ENCODE measurements at regions not wholly inside any gene's neighbourhood (a gene's known extent, or its start where the extent isn't known, plus 50 kb on each side); places are given as distances from the start of the nearest gene placed in this dataset.

GRCh38 chr20:24718277-24718676, 230.8 kb upstream of the CST7 start:
- Histone ChIP-seq H3K4me3 (no peak overlapping the region), H3K4me1 (no peaks in the 10 kb centered on the region), H3K27me3 (peaks cover 0 to 15% (median 0%) of the 10 kb centered on the region in 4 donors), H3K27ac (no peak overlapping the region), H3K9me3 (peaks cover 0 to 8% (median 0%) of the 10 kb centered on the region in 3 donors), H3K36me3 (no peaks in the 10 kb centered on the region)
- DNase-seq: no peak
- intact Hi-C loops (cut with DNase I): no loop called here
- 72 to 76% methylated on average over 2 of the region's 2 CpGs for WGBS, 2 donors
- TF ChIP-seq POLR2A (IDR thresholded peaks at IDR 0.05) (no peak), CTCF (IDR thresholded peaks at IDR 0.05) (no peak)

- H3K9me3 ChIP-seq: peaks cover 0 to 6% (median 0%) of the 10 kb centered on the region in 3 donors
- no peak overlapping the region for H3K27ac ChIP-seq
- 86% methylated on average over 1 of the region's 1 CpG for WGBS, 2 donors
- TF ChIP-seq CTCF (IDR thresholded peaks at IDR 0.05): no peak
- intact Hi-C loops (cut with DNase I): no loop called here
- no peaks in the 10 kb centered on the region for H3K4me1 ChIP-seq
- H3K4me3 ChIP-seq: no peak overlapping the region
- peaks cover 0 to 19% (median 0%) of the 10 kb centered on the region in 4 donors for H3K27me3 ChIP-seq
- no peaks in the 10 kb centered on the region for H3K36me3 ChIP-seq
- no peak for DNase-seq
Observed at GRCh38 chr20:24718696-24719095, 230.4 kb upstream of the CST7 start.

GRCh38 chr20:24720957-24721356, 228.1 kb upstream of the CST7 start:
- Histone ChIP-seq H3K36me3 (no peaks in the 10 kb centered on the region), H3K4me3 (no peak overlapping the region), H3K27ac (no peak overlapping the region), H3K9me3 (no peaks in the 10 kb centered on the region), H3K27me3 (peaks cover 0 to 27% (median 0%) of the 10 kb centered on the region in 4 donors), H3K4me1 (no peaks in the 10 kb centered on the region)
- intact Hi-C loops (cut with DNase I): no loop called here
- 87 to 89% methylated on average over 4 of the region's 4 CpGs for WGBS, 2 donors
- TF ChIP-seq CTCF (IDR thresholded peaks at IDR 0.05): no peak
- TF ChIP-seq POLR2A (IDR thresholded peaks at IDR 0.05): no peak
- no peak for DNase-seq

GRCh38 chr20:24721891-24722568, 227.0 kb upstream of the CST7 start:
- TF ChIP-seq CTCF (IDR thresholded peaks at IDR 0.05): no peak
- no peak for TF ChIP-seq POLR2A (IDR thresholded peaks at IDR 0.05)
- intact Hi-C loops (cut with DNase I): no loop called here
- no peak for DNase-seq

GRCh38 chr20:24722586-24722985, 226.5 kb upstream of the CST7 start:
- H3K36me3 ChIP-seq: no peaks in the 10 kb centered on the region
- no peak overlapping the region for H3K27ac ChIP-seq
- H3K4me1 ChIP-seq: no peaks in the 10 kb centered on the region
- DNase-seq: no peak
- TF ChIP-seq POLR2A (IDR thresholded peaks at IDR 0.05): no peak
- no peak for TF ChIP-seq CTCF (IDR thresholded peaks at IDR 0.05)
- no peak overlapping the region for H3K4me3 ChIP-seq
- H3K9me3 ChIP-seq: no peaks in the 10 kb centered on the region
- peaks cover 0 to 27% (median 0%) of the 10 kb centered on the region in 4 donors for H3K27me3 ChIP-seq
- 67 to 90% methylated on average over 1 of the region's 1 CpG for WGBS, 2 donors
- intact Hi-C loops (cut with DNase I): no loop called here

More at GRCh38 chr20:24721891-24722568, 227.0 kb upstream of the CST7 start:
- no peaks in the 10 kb centered on the region for H3K36me3 ChIP-seq
- 54% methylated on average over 2 of the region's 2 CpGs; no CpG with 5 or more reads in 1 of the 2 donors for WGBS, 2 donors
- H3K27me3 ChIP-seq: peaks cover 0 to 27% (median 0%) of the 10 kb centered on the region in 4 donors
- no peaks in the 10 kb centered on the region for H3K9me3 ChIP-seq
- no peaks in the 10 kb centered on the region for H3K4me1 ChIP-seq
- H3K4me3 ChIP-seq: no peak overlapping the region
- no peak overlapping the region for H3K27ac ChIP-seq

All from esophagus squamous epithelium (tissue), 5 donors.